Central memory CD8-positive, alpha-beta T cell (primary cell): ENCODE measurements at regions not wholly inside any gene's neighbourhood (a gene's known extent, or its start where the extent isn't known, plus 50 kb on each side); places are given as distances from the start of the nearest gene placed in this dataset.

ENCODE experiments used
- ATAC-seq: fragments of 150-1000 bp; cut with Tn5 transposase; replicated peaks from 2 replicates; pipeline ENCODE4 v1.10.0; 2022; ENCODE audit warnings: mild to moderate bottlenecking, moderate FRiP score, moderate number of reproducible peaks; ENCODE audit not compliant: poor library complexity, severe bottlenecking; ENCODE audit errors: extremely low read depth
- DNase-seq, 2 donors: peaks; one replicate each; pipeline ENCODE4 v3.0.0; 2021; ENCODE audit warnings: low spot score in 2 of 2
- H3K27ac Mint-ChIP-seq: one replicate; pipeline ENCODE4 v1.8.0; 2022; ENCODE audit warnings: low read depth, mild to moderate bottlenecking, moderate library complexity, mixed read lengths
- H3K27me3 Mint-ChIP-seq: one replicate; pipeline ENCODE4 v1.8.0; 2022; ENCODE audit warnings: mixed read lengths
- H3K36me3 Mint-ChIP-seq: one replicate; pipeline ENCODE4 v1.8.0; 2022; ENCODE audit warnings: mild to moderate bottlenecking, moderate library complexity, mixed read lengths; ENCODE audit not compliant: insufficient read depth
- H3K4me1 Mint-ChIP-seq: one replicate; pipeline ENCODE4 v1.8.0; 2022; ENCODE audit warnings: mixed read lengths
- H3K4me3 Mint-ChIP-seq: one replicate; pipeline ENCODE4 v1.8.0; 2022; ENCODE audit warnings: mild to moderate bottlenecking, moderate library complexity, mixed read lengths
- H3K9me3 Mint-ChIP-seq: one replicate; pipeline ENCODE4 v1.8.0; 2022; ENCODE audit warnings: mixed read lengths

GRCh38 chr1:8211251-8211882, 106.5 kb upstream of the SLC45A1 start:
- ATAC-seq = no peak
- no peak overlapping the region for H3K27ac Mint-ChIP-seq
- no peak for DNase-seq

GRCh38 chr1:8207202-8207601, 110.7 kb upstream of the SLC45A1 start:
- H3K4me1 Mint-ChIP-seq = peaks cover 6% of the 10 kb centered on the region
- ATAC-seq (no peak), DNase-seq (no peak)
- no peaks in the 10 kb centered on the region for H3K9me3 Mint-ChIP-seq
- peaks cover 31% of the 10 kb centered on the region for H3K27me3 Mint-ChIP-seq
- H3K4me3 Mint-ChIP-seq = no peak overlapping the region
- H3K27ac Mint-ChIP-seq = no peak overlapping the region
- H3K36me3 Mint-ChIP-seq = peaks cover 3% of the 10 kb centered on the region

More at GRCh38 chr1:8211251-8211882, 106.5 kb upstream of the SLC45A1 start:
- Mint-ChIP-seq H3K9me3 (no peaks in the 10 kb centered on the region), H3K27me3 (peaks cover 52% of the 10 kb centered on the region), H3K4me1 (peaks cover 14% of the 10 kb centered on the region), H3K4me3 (no peak overlapping the region), H3K36me3 (peaks cover 3% of the 10 kb centered on the region)

- Mint-ChIP-seq H3K4me1 (no peaks in the 10 kb centered on the region), H3K27me3 (peaks cover 22% of the 10 kb centered on the region), H3K36me3 (no peaks in the 10 kb centered on the region), H3K9me3 (no peaks in the 10 kb centered on the region), H3K27ac (no peak overlapping the region), H3K4me3 (no peak overlapping the region)
- DNase-seq (no peak), ATAC-seq (no peak)
Measured at GRCh38 chr1:8206391-8206790, 111.5 kb upstream of the SLC45A1 start.

- Mint-ChIP-seq H3K27me3 (peaks cover 16% of the 10 kb centered on the region), H3K9me3 (no peaks in the 10 kb centered on the region), H3K4me1 (no peaks in the 10 kb centered on the region), H3K4me3 (no peak overlapping the region), H3K27ac (no peak overlapping the region), H3K36me3 (no peaks in the 10 kb centered on the region)
- ATAC-seq = no peak
- DNase-seq = no peak
Measured at GRCh38 chr1:8205771-8206170, 112.1 kb upstream of the SLC45A1 start.

- ATAC-seq (no peak), DNase-seq (no peak)
- Mint-ChIP-seq H3K27me3 (peaks cover 7% of the 10 kb centered on the region), H3K9me3 (no peaks in the 10 kb centered on the region), H3K4me1 (no peaks in the 10 kb centered on the region), H3K4me3 (no peak overlapping the region), H3K27ac (no peak overlapping the region), H3K36me3 (no peaks in the 10 kb centered on the region)
Measured at GRCh38 chr1:8204826-8205225, 113.1 kb upstream of the SLC45A1 start.

GRCh38 chr1:8203551-8203950, 114.4 kb upstream of the SLC45A1 start:
- no peaks in the 10 kb centered on the region for H3K36me3 Mint-ChIP-seq
- DNase-seq (no peak), ATAC-seq (no peak)
- no peak overlapping the region for H3K4me3 Mint-ChIP-seq
- H3K4me1 Mint-ChIP-seq = no peaks in the 10 kb centered on the region
- H3K27me3 Mint-ChIP-seq = no peaks in the 10 kb centered on the region
- no peaks in the 10 kb centered on the region for H3K9me3 Mint-ChIP-seq
- H3K27ac Mint-ChIP-seq = no peak overlapping the region

- H3K4me1 Mint-ChIP-seq = peaks cover under 1% of the 10 kb centered on the region
- H3K27me3 Mint-ChIP-seq = no peaks in the 10 kb centered on the region
- ATAC-seq = no peak
- no peak overlapping the region for H3K4me3 Mint-ChIP-seq
- DNase-seq = no peak
- H3K36me3 Mint-ChIP-seq = no peaks in the 10 kb centered on the region
- H3K27ac Mint-ChIP-seq = no peak overlapping the region
- no peaks in the 10 kb centered on the region for H3K9me3 Mint-ChIP-seq
Measured at GRCh38 chr1:8203056-8203455, 114.9 kb upstream of the SLC45A1 start.

- Mint-ChIP-seq H3K4me3 (no peak overlapping the region), H3K27me3 (no peaks in the 10 kb centered on the region), H3K27ac (no peak overlapping the region), H3K36me3 (no peaks in the 10 kb centered on the region), H3K9me3 (no peaks in the 10 kb centered on the region), H3K4me1 (peaks cover 5% of the 10 kb centered on the region)
- ATAC-seq (no peak), DNase-seq (no peak)
Measured at GRCh38 chr1:8202182-8202905, 115.6 kb upstream of the SLC45A1 start.

GRCh38 chr1:8201331-8201861, 116.5 kb upstream of the SLC45A1 start:
- H3K4me3 Mint-ChIP-seq = no peak overlapping the region
- H3K9me3 Mint-ChIP-seq = no peaks in the 10 kb centered on the region
- no peaks in the 10 kb centered on the region for H3K36me3 Mint-ChIP-seq
- H3K4me1 Mint-ChIP-seq = peaks cover 5% of the 10 kb centered on the region
- no peaks in the 10 kb centered on the region for H3K27me3 Mint-ChIP-seq
- no peak for ATAC-seq
- DNase-seq = no peak
- no peak overlapping the region for H3K27ac Mint-ChIP-seq

- Mint-ChIP-seq H3K27me3 (no peaks in the 10 kb centered on the region), H3K4me3 (no peak overlapping the region), H3K27ac (peak overlapping the region; percentile 20), H3K4me1 (peaks cover 5% of the 10 kb centered on the region), H3K9me3 (no peaks in the 10 kb centered on the region), H3K36me3 (no peaks in the 10 kb centered on the region)
- no peak for DNase-seq
- ATAC-seq = no peak
Measured at GRCh38 chr1:8200317-8201115, 117.4 kb upstream of the SLC45A1 start.

GRCh38 chr1:8198522-8198921, 119.4 kb upstream of the SLC45A1 start:
- H3K36me3 Mint-ChIP-seq = no peaks in the 10 kb centered on the region
- H3K27me3 Mint-ChIP-seq = no peaks in the 10 kb centered on the region
- H3K4me1 Mint-ChIP-seq = peaks cover 16% of the 10 kb centered on the region
- no peak for ATAC-seq
- no peak for DNase-seq
- H3K9me3 Mint-ChIP-seq = no peaks in the 10 kb centered on the region
- no peak overlapping the region for H3K4me3 Mint-ChIP-seq
- H3K27ac Mint-ChIP-seq = no peak overlapping the region

GRCh38 chr1:8197493-8198282, 120.2 kb upstream of the SLC45A1 start:
- no peaks in the 10 kb centered on the region for H3K36me3 Mint-ChIP-seq
- H3K9me3 Mint-ChIP-seq = no peaks in the 10 kb centered on the region
- no peaks in the 10 kb centered on the region for H3K27me3 Mint-ChIP-seq
- H3K4me3 Mint-ChIP-seq = peak overlapping the region; percentile 28
- ATAC-seq (no peak), DNase-seq (no peak)
- H3K27ac Mint-ChIP-seq = no peak overlapping the region
- peaks cover 16% of the 10 kb centered on the region for H3K4me1 Mint-ChIP-seq
